ENCODE measurements at regions not wholly inside any gene's neighbourhood (a gene's known extent, or its start where the extent isn't known, plus 50 kb on each side); places are given as distances from the start of the nearest gene placed in this dataset.

GRCh38 chr10:76764177-76764576 is 873.4 kb downstream of the KCNMA1 start:
- Histone ChIP-seq H3K27me3 (ENCODE audit: insufficient read depth, low read length) (no peaks in the 10 kb centered on the region), H3K9ac (ENCODE audit: low read length) (no peak overlapping the region), H3K79me2 (ENCODE audit: insufficient read depth, low read length) (no peaks in the 10 kb centered on the region), H3K4me2 (ENCODE audit: low read length) (no peak overlapping the region), H4K20me1 (ENCODE audit: insufficient read depth) (no peaks in the 10 kb centered on the region), H3K27ac (ENCODE audit: low read depth, low read length) (no peak overlapping the region), H3K36me3 (ENCODE audit: control insufficient read depth in 1 of 2, insufficient read depth in 2 of 2, low read length in 2 of 2) (no peaks in the 10 kb centered on the region), H3K9me3 (ENCODE audit: control insufficient read depth in 1 of 2, insufficient read depth in 1 of 2, low read depth in 1 of 2, low read length in 2 of 2) (no peaks in the 10 kb centered on the region), H3K9me2 (ENCODE audit: insufficient read depth) (no peaks in the 10 kb centered on the region), H3K4me1 (ENCODE audit: control insufficient read depth in 1 of 2, insufficient read depth in 2 of 2, low read length in 2 of 2) (no peaks in the 10 kb centered on the region), H2AFZ (ENCODE audit: low read depth, low read length, poor library complexity, severe bottlenecking) (no peak overlapping the region), H3K4me3 (replicated peaks in 1 of 2; ENCODE audit: low read depth in 1 of 2, low read length in 2 of 2) (no peak overlapping the region)
- RAD21 ChIA-PET (ENCODE audit: low non-redundant PET in 1 of 2, low total read pairs in 2 of 2, uncharacterized antibody in 2 of 2, unreplicated experiment in 2 of 2) = no interaction called here
- POLR2A ChIA-PET = no interaction called here
- DNase-seq (ENCODE audit: low read depth, low spot score) (no peak), ATAC-seq (no peak)
- no TSS peak for BruUV-seq (replicated peaks)
- intact Hi-C loops (cut with micrococcal nuclease) = no loop called here
- CTCF ChIA-PET = no interaction called here
- TF ChIP-seq CEBPB (IDR thresholded peaks at IDR 0.05; ENCODE audit: low read depth) (no peak), ZFX (IDR thresholded peaks at IDR 0.05) (no peak), JUND (IDR thresholded peaks at IDR 0.05) (no peak), ZBTB33 (IDR thresholded peaks at IDR 0.05; ENCODE audit: extremely low read depth, insufficient replicate concordance, low read length) (no peak), SP1 (IDR thresholded peaks at IDR 0.05; ENCODE audit: low read depth) (no peak), SIN3A (IDR thresholded peaks at IDR 0.05; ENCODE audit: low read depth) (no peak), POLR2A (IDR thresholded peaks at IDR 0.05; ENCODE audit: borderline replicate concordance, extremely low read depth, insufficient read depth, insufficient read length) (no peak), ATF3 (IDR thresholded peaks at IDR 0.05) (no peak), EZH2phosphoT487 (IDR thresholded peaks at IDR 0.05; ENCODE audit: borderline replicate concordance) (no peak), YY1 (IDR thresholded peaks at IDR 0.05; ENCODE audit: extremely low read depth, insufficient replicate concordance, low read depth, low read length) (no peak), POLR2AphosphoS5 (IDR thresholded peaks at IDR 0.05; ENCODE audit: low read depth, low read length) (no peak), SRF (IDR thresholded peaks at IDR 0.05; ENCODE audit: low read depth) (no peak)
